GM18526 (cell line): ENCODE measurements at regions not wholly inside any gene's neighbourhood (a gene's known extent, or its start where the extent isn't known, plus 50 kb on each side); places are given as distances from the start of the nearest gene placed in this dataset.

Experiments
- POLR2A ChIP-seq: IDR thresholded peaks from 3 replicates; pipeline ENCODE4 v1.6.1; 2011; ENCODE audit not compliant: insufficient read length; ENCODE audit errors: extremely low read depth

- no peak for TF ChIP-seq POLR2A
Observed at GRCh38 chr17:34199932-34200534, 55.1 kb upstream of the CCL2 start.

GRCh38 chr17:34201225-34201624 is 53.9 kb upstream of the CCL2 start:
- TF ChIP-seq POLR2A = no peak

DNA sequence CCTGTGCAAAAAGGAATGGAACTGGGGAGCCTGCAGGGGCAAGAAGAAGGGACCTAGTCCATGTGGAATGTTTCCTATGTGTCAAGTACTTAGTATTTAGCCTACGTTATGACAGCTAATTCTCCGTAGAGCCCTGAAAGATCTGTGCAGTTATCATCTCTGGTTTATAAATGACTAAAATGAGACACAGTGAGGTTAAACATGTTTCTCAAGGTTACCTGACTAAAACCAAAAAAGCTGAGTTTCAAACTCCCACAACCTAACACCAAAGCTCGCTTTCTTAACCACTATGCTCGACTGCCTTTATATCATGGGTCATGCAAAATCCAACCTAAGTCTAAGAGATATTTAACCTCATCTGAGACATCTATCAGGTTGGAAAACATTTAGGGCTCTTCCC is 53.3 kb upstream of the CCL2 start:
- no peak for TF ChIP-seq POLR2A

DNA sequence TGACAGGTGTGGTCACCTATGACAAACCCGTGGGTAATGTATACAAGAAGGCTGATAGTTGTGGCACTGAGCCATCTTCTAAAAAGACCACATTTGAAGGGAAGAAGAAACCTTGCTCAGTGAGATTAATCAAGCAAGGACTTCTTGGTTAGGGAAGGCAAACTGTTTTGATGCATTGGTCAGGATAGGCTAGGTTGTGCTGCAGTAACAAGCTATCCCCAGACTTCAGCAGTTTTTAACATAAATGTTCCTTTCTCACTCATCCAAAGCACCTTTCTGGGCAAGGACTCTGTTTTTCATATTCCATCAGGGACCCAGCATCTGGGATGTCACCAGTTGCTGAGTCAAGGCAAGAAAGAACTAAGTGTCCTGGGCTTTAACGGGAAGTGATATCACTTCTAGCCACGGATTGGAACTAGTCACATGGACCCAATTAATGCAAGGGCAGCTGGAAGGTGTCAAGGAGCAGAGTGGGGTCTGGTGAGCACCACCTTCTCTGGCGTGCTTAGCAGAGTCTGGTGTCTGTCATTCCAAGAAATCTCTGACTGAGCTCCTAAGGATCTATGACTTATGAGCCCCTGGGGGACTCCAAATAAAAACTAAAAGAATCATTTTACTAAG is 52.0 kb upstream of the CCL2 start:
- TF ChIP-seq POLR2A = no peak

DNA sequence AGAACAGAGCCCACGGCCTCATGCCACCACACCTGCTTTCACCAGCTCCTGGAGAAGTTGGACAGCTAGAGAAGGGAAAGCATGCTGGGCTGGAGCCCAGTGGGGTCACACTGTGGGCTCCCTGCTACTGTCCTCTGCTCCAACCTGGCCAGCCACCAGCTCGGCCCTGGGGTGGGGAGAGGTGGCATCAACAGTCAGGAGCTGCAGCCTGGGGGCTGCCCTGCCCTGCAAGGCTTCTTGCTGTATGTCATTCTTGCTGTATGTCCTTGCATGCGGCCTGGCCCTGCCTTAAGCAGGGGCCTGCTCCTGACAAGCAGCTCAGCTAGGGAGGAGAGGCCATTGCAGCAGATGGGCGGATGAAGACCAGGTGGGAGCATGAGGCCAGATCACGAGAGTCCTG is 50.7 kb upstream of the CCL2 start:
- TF ChIP-seq POLR2A = no peak
